Lower leg skin (tissue), 4 donors: ENCODE measurements at regions not wholly inside any gene's neighbourhood (a gene's known extent, or its start where the extent isn't known, plus 50 kb on each side); places are given as distances from the start of the nearest gene placed in this dataset.

Experiments used
- DNase-seq, 2 donors: peaks; one replicate each; pipeline ENCODE4 v3.0.0-alpha.2; 2019; ENCODE audit warnings: low spot score in 2 of 2
- H3K4me3 ChIP-seq: fragments of 200-600 bp; sonication (generic); 2 replicates; pipeline ENCODE4 v1.5.1; 2017; ENCODE audit warnings: mild to moderate bottlenecking, low read depth; ENCODE audit not compliant: poor library complexity, severe bottlenecking
- POLR2A ChIP-seq, 2 donors: fragments of 450-650 bp; IDR thresholded peaks; one replicate each; pipeline ENCODE4 v1.6.1; 2016 to 2017; ENCODE audit warnings: antibody characterized with exemption in 2 of 2, mild to moderate bottlenecking in 1 of 2, moderate library complexity in 1 of 2
- WGBS, 2 donors: methylation state at CpG; one replicate each; pipeline ENCODE4 v1.1.5; 2018; 5-methylcytosine and 5-hydroxymethylcytosine counted together
- intact Hi-C: fragments of 100-400 bp; cut with DNase I; formaldehyde crosslinking; loops from one replicate; pipeline ENCODE4 v1.15.0; 2023; ENCODE audit warnings: low total_unique reads
- TF ChIP-seq, protein P1 (sequence below), 3 donors: fragments of 450-650 bp; IDR thresholded peaks; one replicate each; pipeline ENCODE4 v1.5.1; 2016; ENCODE audit warnings: antibody characterized with exemption in 3 of 3, mild to moderate bottlenecking in 3 of 3, moderate library complexity in 2 of 3

GRCh38 chr11:128260398-128260797 is 327.0 kb downstream of the ETS1 start:
- 56 to 62% methylated on average over 3 of the region's 3 CpGs for WGBS, 2 donors
- TF ChIP-seq POLR2A (IDR thresholded peaks at IDR 0.05) = no peak
- TF ChIP-seq, protein P1, sequence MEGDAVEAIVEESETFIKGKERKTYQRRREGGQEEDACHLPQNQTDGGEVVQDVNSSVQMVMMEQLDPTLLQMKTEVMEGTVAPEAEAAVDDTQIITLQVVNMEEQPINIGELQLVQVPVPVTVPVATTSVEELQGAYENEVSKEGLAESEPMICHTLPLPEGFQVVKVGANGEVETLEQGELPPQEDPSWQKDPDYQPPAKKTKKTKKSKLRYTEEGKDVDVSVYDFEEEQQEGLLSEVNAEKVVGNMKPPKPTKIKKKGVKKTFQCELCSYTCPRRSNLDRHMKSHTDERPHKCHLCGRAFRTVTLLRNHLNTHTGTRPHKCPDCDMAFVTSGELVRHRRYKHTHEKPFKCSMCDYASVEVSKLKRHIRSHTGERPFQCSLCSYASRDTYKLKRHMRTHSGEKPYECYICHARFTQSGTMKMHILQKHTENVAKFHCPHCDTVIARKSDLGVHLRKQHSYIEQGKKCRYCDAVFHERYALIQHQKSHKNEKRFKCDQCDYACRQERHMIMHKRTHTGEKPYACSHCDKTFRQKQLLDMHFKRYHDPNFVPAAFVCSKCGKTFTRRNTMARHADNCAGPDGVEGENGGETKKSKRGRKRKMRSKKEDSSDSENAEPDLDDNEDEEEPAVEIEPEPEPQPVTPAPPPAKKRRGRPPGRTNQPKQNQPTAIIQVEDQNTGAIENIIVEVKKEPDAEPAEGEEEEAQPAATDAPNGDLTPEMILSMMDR (IDR thresholded peaks at IDR 0.05) = no peak
- no peak for DNase-seq
- H3K4me3 ChIP-seq = no peak overlapping the region
- intact Hi-C loops = no loop called here

GRCh38 chr11:128259816-128260215 is 327.5 kb downstream of the ETS1 start:
- intact Hi-C loops = no loop called here
- 84 to 86% methylated on average over 1 of the region's 1 CpG for WGBS, 2 donors
- TF ChIP-seq, protein P1 (IDR thresholded peaks at IDR 0.05) = no peak
- TF ChIP-seq POLR2A (IDR thresholded peaks at IDR 0.05) = no peak
- no peak for DNase-seq
- H3K4me3 ChIP-seq = no peak overlapping the region

DNA sequence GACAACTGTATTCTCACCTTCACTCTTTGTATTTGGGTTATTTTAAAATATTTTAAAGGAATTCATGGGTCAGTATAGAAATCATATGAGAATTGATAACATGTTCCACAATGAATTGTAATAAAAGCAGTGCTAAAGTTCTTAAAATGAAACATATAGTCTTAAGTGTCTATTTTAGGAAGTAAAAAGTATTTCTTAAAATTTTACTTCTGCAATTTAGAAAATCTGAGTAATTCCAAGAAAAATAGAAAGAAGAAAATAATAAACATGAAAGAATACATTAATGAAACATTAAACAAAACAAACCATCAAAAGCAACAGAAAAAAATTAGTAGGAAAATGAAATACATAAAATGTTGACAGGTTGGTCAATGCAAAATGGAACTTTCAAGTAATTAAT is 332.4 kb downstream of the ETS1 start:
- TF ChIP-seq, protein P1 (IDR thresholded peaks at IDR 0.05) = no peak
- TF ChIP-seq POLR2A (IDR thresholded peaks at IDR 0.05) = no peak
- H3K4me3 ChIP-seq = no peak overlapping the region
- DNase-seq = no peak
- intact Hi-C loops = no loop called here

- no peak for DNase-seq
- intact Hi-C loops = no loop called here
- TF ChIP-seq POLR2A (IDR thresholded peaks at IDR 0.05) = no peak
- TF ChIP-seq, protein P1 (IDR thresholded peaks at IDR 0.05) = no peak
- WGBS, 2 donors = 69 to 81% methylated on average over 2 of the region's 2 CpGs
- no peak overlapping the region for H3K4me3 ChIP-seq
These were observed 336.2 kb downstream of the ETS1 start for GRCh38 chr11:128251140-128251539.

DNA sequence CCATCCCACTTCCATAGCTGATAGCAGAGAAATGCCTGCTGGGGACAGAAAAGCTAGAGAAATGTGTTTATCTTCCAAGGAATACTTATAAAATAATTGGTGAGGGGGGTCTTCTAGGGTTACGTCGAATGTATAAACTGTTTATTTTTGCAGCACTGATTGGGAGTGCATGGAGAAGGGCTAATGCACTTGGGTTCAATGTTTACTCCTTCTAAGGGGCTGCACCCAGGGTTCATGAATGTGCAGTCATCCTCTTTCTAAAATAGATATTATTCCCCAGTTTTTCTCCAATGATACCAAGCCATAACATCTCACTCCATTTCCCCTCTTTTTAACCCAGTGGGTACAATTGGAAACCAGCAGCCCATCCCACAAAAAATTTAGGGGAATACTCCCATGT is 336.9 kb downstream of the ETS1 start:
- TF ChIP-seq POLR2A (IDR thresholded peaks at IDR 0.05) = no peak
- TF ChIP-seq, protein P1 (IDR thresholded peaks at IDR 0.05) = no peak
- H3K4me3 ChIP-seq = no peak overlapping the region
- intact Hi-C loops = no loop called here
- no peak for DNase-seq
- 81 to 96% methylated on average over 2 of the region's 2 CpGs for WGBS, 2 donors

DNA sequence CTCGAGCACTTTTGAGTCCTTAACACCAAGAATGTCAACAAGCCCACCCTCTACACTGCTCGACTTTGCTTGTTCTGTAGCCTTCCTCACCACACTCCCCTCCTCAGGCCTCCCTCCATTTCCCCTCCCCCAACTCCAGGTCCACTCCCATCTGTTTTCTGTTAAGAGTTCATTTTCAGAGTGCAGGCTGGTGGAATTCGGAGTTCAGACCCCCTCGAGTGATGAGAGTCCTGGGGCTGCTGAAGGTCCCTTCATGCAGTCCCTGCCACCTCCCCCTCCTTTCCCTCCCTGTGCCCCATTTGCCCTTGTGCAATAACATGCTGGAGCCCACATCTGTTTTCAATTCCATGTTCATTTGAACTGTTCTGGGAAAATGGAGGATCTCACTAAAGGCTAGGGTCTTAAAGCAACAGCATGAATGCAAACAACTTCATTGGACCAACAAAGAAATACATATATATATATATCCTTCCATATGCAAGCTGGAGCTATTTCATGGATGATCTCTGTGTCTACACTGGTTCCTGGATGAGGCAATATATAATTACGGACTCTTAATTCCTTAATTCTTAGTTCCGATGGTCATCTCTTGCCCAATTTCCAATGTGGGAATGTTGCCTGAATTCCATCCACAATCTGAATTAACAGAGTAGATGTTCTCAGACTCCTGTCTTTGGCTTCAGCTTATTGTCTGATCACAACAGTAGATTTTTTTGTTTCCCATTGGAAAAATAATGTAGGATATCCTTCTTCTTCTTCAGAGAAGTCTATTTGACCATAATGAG is 340.4 kb downstream of the ETS1 start:
- DNase-seq = peak in 1 of 2 donors; percentile 58
- no peak overlapping the region for H3K4me3 ChIP-seq
- intact Hi-C loops = no loop called here
- 54 to 60% methylated on average over 6 of the region's 6 CpGs for WGBS, 2 donors
- TF ChIP-seq, protein P1 (IDR thresholded peaks at IDR 0.05) = no peak
- TF ChIP-seq POLR2A (IDR thresholded peaks at IDR 0.05) = no peak
